ENCODE measurements at regions not wholly inside any gene's neighbourhood (a gene's known extent, or its start where the extent isn't known, plus 50 kb on each side); places are given as distances from the start of the nearest gene placed in this dataset.

DNA sequence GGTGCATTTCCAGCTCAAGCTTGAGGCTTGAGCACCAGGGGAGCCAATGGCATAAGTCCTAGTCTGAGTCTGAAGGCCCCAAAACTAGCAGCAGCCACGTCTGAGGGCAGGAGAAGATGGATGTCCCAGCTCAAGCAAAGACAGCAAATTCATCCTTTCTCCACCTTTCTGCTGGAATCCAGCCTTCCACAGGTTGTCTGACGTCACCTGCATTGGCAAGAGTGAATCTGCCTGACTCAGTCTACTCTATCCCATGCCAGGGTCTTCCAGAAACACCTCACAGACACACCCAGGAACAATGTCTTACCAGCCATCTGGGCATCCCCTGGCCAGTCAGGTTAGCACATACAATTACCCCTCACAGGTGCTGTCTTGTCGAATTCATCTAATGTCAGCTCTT lies 76.2 kb upstream of the SOX11 start:
- TF ChIP-seq YY1 (IDR thresholded peaks at IDR 0.05; ENCODE audit: insufficient read depth, insufficient read length): no peak
- TF ChIP-seq ZNF274 (IDR thresholded peaks at IDR 0.05; ENCODE audit: low read depth, low read length): no peak
- TF ChIP-seq SUZ12 (IDR thresholded peaks at IDR 0.05; ENCODE audit: extremely low read depth, insufficient read depth, insufficient read length): no peak
